GM12878 (cell line): ENCODE measurements at regions not wholly inside any gene's neighbourhood (a gene's known extent, or its start where the extent isn't known, plus 50 kb on each side); places are given as distances from the start of the nearest gene placed in this dataset.

Experiments used
- CBFB ChIP-seq: IDR thresholded peaks from 2 replicates; pipeline ENCODE4 v1.6.1; 2016; ENCODE audit warnings: antibody characterized with exemption, low read depth
- MAX ChIP-seq: IDR thresholded peaks from 2 replicates; pipeline ENCODE4 v1.6.1; 2012; ENCODE audit warnings: low read depth, low read length, improper control_type of control experiment
- TARDBP ChIP-seq: IDR thresholded peaks from 2 replicates; pipeline ENCODE4 v1.6.1; 2016; ENCODE audit warnings: borderline replicate concordance
- ZNF217 ChIP-seq: fragments of 450-650 bp; IDR thresholded peaks from 2 replicates; pipeline ENCODE4 v1.6.1; 2017; ENCODE audit warnings: antibody characterized with exemption, mild to moderate bottlenecking
- TF ChIP-seq, protein P1 (sequence below): IDR thresholded peaks from 2 replicates; pipeline ENCODE4 v1.6.1; 2012; ENCODE audit warnings: low read depth, low read length, improper control_type of control experiment
- TF ChIP-seq, protein P2 (sequence below): IDR thresholded peaks from 2 replicates; pipeline ENCODE4 v1.6.1; 2012; ENCODE audit warnings: mild to moderate bottlenecking, low read depth, low read length

DNA sequence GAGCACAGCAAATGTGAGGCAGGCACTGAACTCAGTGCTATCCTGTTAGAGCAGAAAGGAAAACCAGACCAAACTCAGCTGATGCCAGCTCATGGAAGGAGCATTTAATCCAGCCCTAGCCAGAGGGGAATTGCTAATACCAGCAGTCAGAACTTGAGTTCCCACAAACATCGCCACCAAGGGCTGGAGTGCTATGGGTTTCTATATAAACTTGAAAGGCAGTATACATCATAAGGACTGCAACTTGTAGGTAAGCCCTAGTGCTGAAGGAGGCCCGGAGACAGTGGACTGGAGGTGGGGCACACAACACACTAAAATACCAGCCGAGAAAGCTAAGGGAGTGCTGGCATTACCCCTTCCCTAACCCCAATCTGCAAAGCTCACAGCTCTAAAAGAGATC lies 440.2 kb downstream of the PRR32 start:
- TF ChIP-seq, protein P1, sequence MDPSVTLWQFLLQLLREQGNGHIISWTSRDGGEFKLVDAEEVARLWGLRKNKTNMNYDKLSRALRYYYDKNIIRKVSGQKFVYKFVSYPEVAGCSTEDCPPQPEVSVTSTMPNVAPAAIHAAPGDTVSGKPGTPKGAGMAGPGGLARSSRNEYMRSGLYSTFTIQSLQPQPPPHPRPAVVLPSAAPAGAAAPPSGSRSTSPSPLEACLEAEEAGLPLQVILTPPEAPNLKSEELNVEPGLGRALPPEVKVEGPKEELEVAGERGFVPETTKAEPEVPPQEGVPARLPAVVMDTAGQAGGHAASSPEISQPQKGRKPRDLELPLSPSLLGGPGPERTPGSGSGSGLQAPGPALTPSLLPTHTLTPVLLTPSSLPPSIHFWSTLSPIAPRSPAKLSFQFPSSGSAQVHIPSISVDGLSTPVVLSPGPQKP: no peak
- TF ChIP-seq MAX (no peak), TARDBP (no peak), ZNF217 (no peak), CBFB (no peak)
- TF ChIP-seq, protein P2, sequence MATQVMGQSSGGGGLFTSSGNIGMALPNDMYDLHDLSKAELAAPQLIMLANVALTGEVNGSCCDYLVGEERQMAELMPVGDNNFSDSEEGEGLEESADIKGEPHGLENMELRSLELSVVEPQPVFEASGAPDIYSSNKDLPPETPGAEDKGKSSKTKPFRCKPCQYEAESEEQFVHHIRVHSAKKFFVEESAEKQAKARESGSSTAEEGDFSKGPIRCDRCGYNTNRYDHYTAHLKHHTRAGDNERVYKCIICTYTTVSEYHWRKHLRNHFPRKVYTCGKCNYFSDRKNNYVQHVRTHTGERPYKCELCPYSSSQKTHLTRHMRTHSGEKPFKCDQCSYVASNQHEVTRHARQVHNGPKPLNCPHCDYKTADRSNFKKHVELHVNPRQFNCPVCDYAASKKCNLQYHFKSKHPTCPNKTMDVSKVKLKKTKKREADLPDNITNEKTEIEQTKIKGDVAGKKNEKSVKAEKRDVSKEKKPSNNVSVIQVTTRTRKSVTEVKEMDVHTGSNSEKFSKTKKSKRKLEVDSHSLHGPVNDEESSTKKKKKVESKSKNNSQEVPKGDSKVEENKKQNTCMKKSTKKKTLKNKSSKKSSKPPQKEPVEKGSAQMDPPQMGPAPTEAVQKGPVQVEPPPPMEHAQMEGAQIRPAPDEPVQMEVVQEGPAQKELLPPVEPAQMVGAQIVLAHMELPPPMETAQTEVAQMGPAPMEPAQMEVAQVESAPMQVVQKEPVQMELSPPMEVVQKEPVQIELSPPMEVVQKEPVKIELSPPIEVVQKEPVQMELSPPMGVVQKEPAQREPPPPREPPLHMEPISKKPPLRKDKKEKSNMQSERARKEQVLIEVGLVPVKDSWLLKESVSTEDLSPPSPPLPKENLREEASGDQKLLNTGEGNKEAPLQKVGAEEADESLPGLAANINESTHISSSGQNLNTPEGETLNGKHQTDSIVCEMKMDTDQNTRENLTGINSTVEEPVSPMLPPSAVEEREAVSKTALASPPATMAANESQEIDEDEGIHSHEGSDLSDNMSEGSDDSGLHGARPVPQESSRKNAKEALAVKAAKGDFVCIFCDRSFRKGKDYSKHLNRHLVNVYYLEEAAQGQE: no peak
